Vagina (tissue), 2 donors: ENCODE measurements at regions not wholly inside any gene's neighbourhood (a gene's known extent, or its start where the extent isn't known, plus 50 kb on each side); places are given as distances from the start of the nearest gene placed in this dataset.

Experiments used
- DNase-seq, 2 donors: peaks; one replicate each; pipeline ENCODE4 v3.0.0-alpha.2; 2017; ENCODE audit errors: extremely low spot score in 2 of 2
- H3K27ac ChIP-seq: fragments of 200-600 bp; sonication (generic); one replicate; pipeline ENCODE4 v1.5.1; 2019
- H3K27me3 ChIP-seq: fragments of 200-600 bp; sonication (generic); one replicate; pipeline ENCODE4 v1.5.1; 2019
- H3K36me3 ChIP-seq, 2 donors: fragments of 200-600 bp; sonication (generic); one replicate each; pipeline ENCODE4 v1.5.1; 2017 to 2019
- H3K4me1 ChIP-seq: fragments of 200-600 bp; sonication (generic); one replicate; pipeline ENCODE4 v1.5.1; 2019
- H3K4me3 ChIP-seq, 2 donors: fragments of 200-600 bp; sonication (generic); 1 replicate in 1 of 2; 2 replicates in 1 of 2; pipeline ENCODE4 v1.5.1; 2016 to 2019
- H3K9me3 ChIP-seq: fragments of 200-600 bp; sonication (generic); one replicate; pipeline ENCODE4 v1.5.1; 2019
- CTCF ChIP-seq, 3 experiments: fragments of 450-650 bp in 2 of 3; fragments of 200-600 bp in 1 of 3; sonication (generic) in 1 of 3; IDR thresholded peaks; one replicate each; pipeline ENCODE4 v1.5.1; 2017 to 2019; ENCODE audit warnings: antibody characterized with exemption in 3 of 3, mild to moderate bottlenecking in 2 of 3, moderate library complexity in 2 of 3
- POLR2A ChIP-seq, 2 donors: fragments of 450-650 bp; IDR thresholded peaks; one replicate each; pipeline ENCODE4 v1.6.1; 2017; ENCODE audit warnings: antibody characterized with exemption in 2 of 2, mild to moderate bottlenecking in 2 of 2, moderate library complexity in 2 of 2
- POLR2AphosphoS5 ChIP-seq, 2 donors: sonication (generic); formaldehyde crosslinking; IDR thresholded peaks; one replicate each; pipeline ENCODE4 v1.9.0; 2017; ENCODE audit warnings: antibody characterized with exemption in 2 of 2, mild to moderate bottlenecking in 2 of 2, low read depth in 1 of 2; ENCODE audit not compliant: insufficient read depth in 1 of 2
- intact Hi-C: fragments of 100-400 bp; cut with DNase I; formaldehyde crosslinking; loops from one replicate; pipeline ENCODE4 v1.15.1; 2023

GRCh38 chr4:1494416-1495315, 88.4 kb upstream of the NKX1-1 start:
- intact Hi-C loops = no loop called here
- Histone ChIP-seq H3K36me3 (no peaks in the 10 kb centered on the region), H3K9me3 (no peaks in the 10 kb centered on the region), H3K4me1 (no peaks in the 10 kb centered on the region), H3K4me3 (no peak overlapping the region), H3K27ac (no peak overlapping the region), H3K27me3 (no peaks in the 10 kb centered on the region)
- DNase-seq = no peak
- TF ChIP-seq POLR2AphosphoS5 (IDR thresholded peaks at IDR 0.05; ENCODE audit: insufficient read depth in 1 of 2, low read depth in 1 of 2) = no peak
- no peak for TF ChIP-seq POLR2A (IDR thresholded peaks at IDR 0.05)
- TF ChIP-seq CTCF (IDR thresholded peaks at IDR 0.05) = no peak

- Histone ChIP-seq H3K4me1 (no peaks in the 10 kb centered on the region), H3K36me3 (no peaks in the 10 kb centered on the region), H3K27ac (no peak overlapping the region), H3K4me3 (no peak overlapping the region), H3K9me3 (no peaks in the 10 kb centered on the region), H3K27me3 (no peaks in the 10 kb centered on the region)
- intact Hi-C loops = no loop called here
- no peak for TF ChIP-seq POLR2AphosphoS5 (IDR thresholded peaks at IDR 0.05; ENCODE audit: insufficient read depth in 1 of 2, low read depth in 1 of 2)
- no peak for DNase-seq
Measured at GRCh38 chr4:1493540-1494287, 87.5 kb upstream of the NKX1-1 start.

GRCh38 chr4:1492651-1493539, 86.7 kb upstream of the NKX1-1 start:
- no peak for DNase-seq
- intact Hi-C loops = no loop called here
- no peaks in the 10 kb centered on the region for H3K27me3 ChIP-seq

GRCh38 chr4:1492142-1492457, 85.9 kb upstream of the NKX1-1 start:
- Histone ChIP-seq H3K36me3 (no peaks in the 10 kb centered on the region), H3K27me3 (no peaks in the 10 kb centered on the region), H3K9me3 (no peaks in the 10 kb centered on the region), H3K4me1 (no peaks in the 10 kb centered on the region), H3K4me3 (no peak overlapping the region), H3K27ac (no peak overlapping the region)
- intact Hi-C loops = no loop called here
- no peak for DNase-seq
- TF ChIP-seq POLR2A (IDR thresholded peaks at IDR 0.05) (no peak), POLR2AphosphoS5 (IDR thresholded peaks at IDR 0.05; ENCODE audit: insufficient read depth in 1 of 2, low read depth in 1 of 2) (no peak), CTCF (IDR thresholded peaks at IDR 0.05) (no peak)

More at GRCh38 chr4:1492651-1493539, 86.7 kb upstream of the NKX1-1 start:
- H3K4me1 ChIP-seq = no peaks in the 10 kb centered on the region
- H3K4me3 ChIP-seq = no peak overlapping the region
- TF ChIP-seq CTCF (IDR thresholded peaks at IDR 0.05) = no peak
- no peak for TF ChIP-seq POLR2A (IDR thresholded peaks at IDR 0.05)
- TF ChIP-seq POLR2AphosphoS5 (IDR thresholded peaks at IDR 0.05; ENCODE audit: insufficient read depth in 1 of 2, low read depth in 1 of 2) = no peak
- no peaks in the 10 kb centered on the region for H3K36me3 ChIP-seq
- no peak overlapping the region for H3K27ac ChIP-seq
- H3K9me3 ChIP-seq = no peaks in the 10 kb centered on the region
